Stomach (tissue), 8 donors: ENCODE measurements at regions not wholly inside any gene's neighbourhood (a gene's known extent, or its start where the extent isn't known, plus 50 kb on each side); places are given as distances from the start of the nearest gene placed in this dataset.

Experiments used
- DNase-seq, 2 donors: peaks; one replicate each; pipeline versions ENCODE4 v3.0.0 to v3.0.0-alpha.2; 2013 to 2019
- H3K27ac ChIP-seq, 5 donors: fragments of 200-600 bp in 4 of 5; sonication (generic) in 4 of 5; one replicate each; pipeline ENCODE4 v1.5.1; 2013 to 2019; ENCODE audit warnings: mild to moderate bottlenecking in 1 of 5, moderate library complexity in 1 of 5
- H3K27me3 ChIP-seq, 3 donors: fragments of 200-600 bp; sonication (generic); one replicate each; pipeline ENCODE4 v1.5.1; 2017 to 2019; ENCODE audit warnings: mixed run types in 1 of 3
- H3K36me3 ChIP-seq, 4 donors: fragments of 200-600 bp; sonication (generic); 1 replicate in 3 of 4; 2 replicates in 1 of 4; pipeline ENCODE4 v1.5.1; 2016 to 2019
- H3K4me1 ChIP-seq, 4 donors: fragments of 200-600 bp; sonication (generic); one replicate each; pipeline ENCODE4 v1.5.1; 2016 to 2019
- H3K4me3 ChIP-seq, 4 donors: fragments of 200-600 bp; sonication (generic) in 3 of 4; one replicate each; pipeline ENCODE4 v1.5.1; 2016 to 2019; ENCODE audit warnings: mild to moderate bottlenecking in 1 of 4
- H3K9me3 ChIP-seq, 4 donors: fragments of 200-600 bp; sonication (generic); one replicate each; pipeline ENCODE4 v1.5.1; 2016 to 2019
- CTCF ChIP-seq, 7 experiments: fragments of 450-650 bp in 4 of 7; fragments of 200-600 bp in 3 of 7; sonication (generic) in 3 of 7; IDR thresholded peaks; one replicate each; pipeline ENCODE4 v1.5.1; 2016 to 2019; ENCODE audit warnings: antibody characterized with exemption in 7 of 7, control low read depth in 2 of 7, mild to moderate bottlenecking in 1 of 7
- EP300 ChIP-seq: sonication (generic); formaldehyde crosslinking; IDR thresholded peaks from one replicate; pipeline ENCODE4 v1.6.1; 2017; ENCODE audit warnings: antibody characterized with exemption
- POLR2A ChIP-seq, 4 donors: fragments of 450-650 bp; IDR thresholded peaks; one replicate each; pipeline ENCODE4 v1.6.1; 2016; ENCODE audit warnings: antibody characterized with exemption in 4 of 4, control low read depth in 2 of 4, mild to moderate bottlenecking in 1 of 4, moderate library complexity in 1 of 4
- POLR2AphosphoS5 ChIP-seq, 3 donors: sonication (generic); formaldehyde crosslinking; IDR thresholded peaks; one replicate each; pipeline ENCODE4 v1.6.1; 2016; ENCODE audit warnings: antibody characterized with exemption in 3 of 3
- WGBS, 5 donors: extraction: QIAGEN DNeasy Blood & Tissue Kit in 3 of 5; methylation state at CpG; one replicate each; pipeline versions ENCODE4 v1.1.5 to v1.1.7; 2013 to 2018; 5-methylcytosine and 5-hydroxymethylcytosine counted together
- intact Hi-C: fragments of 100-400 bp; cut with DNase I; formaldehyde crosslinking; loops from one replicate; pipeline ENCODE4 v1.15.1; 2023; ENCODE audit warnings: low total_unique reads
- donor health status: healthy with polysubstance abuse.
- donor health status: Bipolar disorder and iron deficiency.
- donor health status: healthy.

GRCh38 chr14:87815121-87815520 lies 177.9 kb downstream of the GALC start:
- intact Hi-C loops, result no loop called here
- no peak overlapping the region for H3K4me3 ChIP-seq
- no peaks in the 10 kb centered on the region for H3K27me3 ChIP-seq
- no peak overlapping the region for H3K27ac ChIP-seq
- no peaks in the 10 kb centered on the region for H3K9me3 ChIP-seq
- H3K4me1 ChIP-seq, result no peaks in the 10 kb centered on the region
- H3K36me3 ChIP-seq, result no peaks in the 10 kb centered on the region
- TF ChIP-seq CTCF (IDR thresholded peaks at IDR 0.05), result no peak
- no peak for TF ChIP-seq POLR2AphosphoS5 (IDR thresholded peaks at IDR 0.05)
- no peak for TF ChIP-seq EP300
- TF ChIP-seq POLR2A (IDR thresholded peaks at IDR 0.05), result no peak
- no peak for DNase-seq
- 70 to 78% (median 74%) methylated on average over 9 of the region's 9 CpGs for WGBS, 5 donors

GRCh38 chr14:87813686-87814085 lies 179.3 kb downstream of the GALC start:
- intact Hi-C loops, result no loop called here
- 62 to 86% (median 67%) methylated on average over 4 of the region's 4 CpGs for WGBS, 5 donors
- H3K4me3 ChIP-seq, result no peak overlapping the region
- no peak overlapping the region for H3K27ac ChIP-seq
- no peaks in the 10 kb centered on the region for H3K36me3 ChIP-seq
- H3K9me3 ChIP-seq, result no peaks in the 10 kb centered on the region
- H3K27me3 ChIP-seq, result no peaks in the 10 kb centered on the region
- DNase-seq, result no peak
- TF ChIP-seq EP300, result no peak
- no peak for TF ChIP-seq CTCF (IDR thresholded peaks at IDR 0.05)
- TF ChIP-seq POLR2A (IDR thresholded peaks at IDR 0.05), result no peak
- TF ChIP-seq POLR2AphosphoS5 (IDR thresholded peaks at IDR 0.05), result no peak
- H3K4me1 ChIP-seq, result no peaks in the 10 kb centered on the region

- intact Hi-C loops, result no loop called here
- no peak overlapping the region for H3K27ac ChIP-seq
- H3K4me1 ChIP-seq, result no peaks in the 10 kb centered on the region
- no peak overlapping the region for H3K4me3 ChIP-seq
- H3K27me3 ChIP-seq, result no peaks in the 10 kb centered on the region
- H3K36me3 ChIP-seq, result no peaks in the 10 kb centered on the region
- no peaks in the 10 kb centered on the region for H3K9me3 ChIP-seq
- no peak for TF ChIP-seq POLR2AphosphoS5 (IDR thresholded peaks at IDR 0.05)
- TF ChIP-seq EP300, result no peak
- no peak for TF ChIP-seq CTCF (IDR thresholded peaks at IDR 0.05)
- TF ChIP-seq POLR2A (IDR thresholded peaks at IDR 0.05), result no peak
- 70 to 79% (median 74%) methylated on average over 1 of the region's 1 CpG for WGBS, 5 donors
- DNase-seq, result no peak
These were observed 179.8 kb downstream of the GALC start for GRCh38 chr14:87813211-87813610.

GRCh38 chr14:87811246-87811645 lies 181.7 kb downstream of the GALC start:
- no peak for DNase-seq
- Histone ChIP-seq H3K4me1 (no peaks in the 10 kb centered on the region), H3K9me3 (no peaks in the 10 kb centered on the region), H3K4me3 (no peak overlapping the region), H3K36me3 (no peaks in the 10 kb centered on the region), H3K27ac (no peak overlapping the region), H3K27me3 (no peaks in the 10 kb centered on the region)
- intact Hi-C loops, result no loop called here
- 83 to 92% (median 88%) methylated on average over 1 of the region's 1 CpG for WGBS, 5 donors
- TF ChIP-seq EP300 (no peak), POLR2AphosphoS5 (IDR thresholded peaks at IDR 0.05) (no peak), CTCF (IDR thresholded peaks at IDR 0.05) (no peak)
